Lower leg skin (tissue), 4 donors: ENCODE measurements at regions not wholly inside any gene's neighbourhood (a gene's known extent, or its start where the extent isn't known, plus 50 kb on each side); places are given as distances from the start of the nearest gene placed in this dataset.
"Not testable (repeated sequence)": the region's sequence is repeated elsewhere in the genome, so short reads cannot be mapped to it uniquely, and the experiment has no call there.

Source experiments
- DNase-seq, 2 donors: peaks; one replicate each; pipeline ENCODE4 v3.0.0-alpha.2; 2019; ENCODE audit warnings: low spot score in 2 of 2
- H3K4me3 ChIP-seq: fragments of 200-600 bp; sonication (generic); 2 replicates; pipeline ENCODE4 v1.5.1; 2017; ENCODE audit warnings: mild to moderate bottlenecking, low read depth; ENCODE audit not compliant: poor library complexity, severe bottlenecking
- POLR2A ChIP-seq, 2 donors: fragments of 450-650 bp; IDR thresholded peaks; one replicate each; pipeline ENCODE4 v1.6.1; 2016 to 2017; ENCODE audit warnings: antibody characterized with exemption in 2 of 2, mild to moderate bottlenecking in 1 of 2, moderate library complexity in 1 of 2
- WGBS, 2 donors: methylation state at CpG; one replicate each; pipeline ENCODE4 v1.1.5; 2018; 5-methylcytosine and 5-hydroxymethylcytosine counted together
- intact Hi-C: fragments of 100-400 bp; cut with DNase I; formaldehyde crosslinking; loops from one replicate; pipeline ENCODE4 v1.15.0; 2023; ENCODE audit warnings: low total_unique reads
- TF ChIP-seq, protein P1 (sequence below), 3 donors: fragments of 450-650 bp; IDR thresholded peaks; one replicate each; pipeline ENCODE4 v1.5.1; 2016; ENCODE audit warnings: antibody characterized with exemption in 3 of 3, mild to moderate bottlenecking in 3 of 3, moderate library complexity in 2 of 3

DNA sequence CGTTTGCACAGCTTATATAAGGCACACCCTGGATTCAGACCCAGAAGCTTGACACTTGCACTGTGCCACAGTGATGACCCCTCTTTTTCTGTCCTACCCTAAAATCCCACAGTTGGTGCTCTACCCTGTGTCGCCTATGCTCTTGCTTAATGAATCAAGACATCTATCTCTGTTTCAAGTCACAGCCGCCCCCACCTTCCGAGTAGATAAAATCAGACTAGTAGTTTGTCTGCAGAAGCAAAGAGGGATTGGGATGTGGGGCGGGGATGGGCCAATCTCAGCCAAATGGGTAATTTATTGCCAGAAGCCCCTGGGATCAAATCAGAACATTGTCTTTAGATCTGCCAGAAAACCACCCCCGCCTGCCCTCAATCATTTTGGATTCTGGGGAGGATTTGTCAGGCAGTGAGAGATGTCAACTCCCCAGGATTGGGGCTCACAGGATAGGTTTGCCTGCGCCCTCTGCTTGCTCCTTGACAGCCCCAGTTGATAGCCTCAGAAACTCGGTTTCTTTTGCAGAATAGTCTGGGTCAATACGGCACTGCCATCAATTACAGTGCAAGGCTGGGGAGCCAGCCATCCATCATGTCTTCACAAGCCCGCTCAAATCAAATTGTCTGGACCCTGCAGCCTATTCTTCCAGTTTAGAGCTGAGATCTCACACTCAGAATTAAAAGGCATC, 520.8 kb downstream of the GRIN2A start:
- TF ChIP-seq POLR2A (IDR thresholded peaks at IDR 0.05): no peak
- TF ChIP-seq, protein P1, sequence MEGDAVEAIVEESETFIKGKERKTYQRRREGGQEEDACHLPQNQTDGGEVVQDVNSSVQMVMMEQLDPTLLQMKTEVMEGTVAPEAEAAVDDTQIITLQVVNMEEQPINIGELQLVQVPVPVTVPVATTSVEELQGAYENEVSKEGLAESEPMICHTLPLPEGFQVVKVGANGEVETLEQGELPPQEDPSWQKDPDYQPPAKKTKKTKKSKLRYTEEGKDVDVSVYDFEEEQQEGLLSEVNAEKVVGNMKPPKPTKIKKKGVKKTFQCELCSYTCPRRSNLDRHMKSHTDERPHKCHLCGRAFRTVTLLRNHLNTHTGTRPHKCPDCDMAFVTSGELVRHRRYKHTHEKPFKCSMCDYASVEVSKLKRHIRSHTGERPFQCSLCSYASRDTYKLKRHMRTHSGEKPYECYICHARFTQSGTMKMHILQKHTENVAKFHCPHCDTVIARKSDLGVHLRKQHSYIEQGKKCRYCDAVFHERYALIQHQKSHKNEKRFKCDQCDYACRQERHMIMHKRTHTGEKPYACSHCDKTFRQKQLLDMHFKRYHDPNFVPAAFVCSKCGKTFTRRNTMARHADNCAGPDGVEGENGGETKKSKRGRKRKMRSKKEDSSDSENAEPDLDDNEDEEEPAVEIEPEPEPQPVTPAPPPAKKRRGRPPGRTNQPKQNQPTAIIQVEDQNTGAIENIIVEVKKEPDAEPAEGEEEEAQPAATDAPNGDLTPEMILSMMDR (IDR thresholded peaks at IDR 0.05): no peak
- no peak for DNase-seq
- 37 to 38% methylated on average over 9 to 10 of the region's 10 CpGs for WGBS, 2 donors
- H3K4me3 ChIP-seq: no peak overlapping the region
- intact Hi-C loops: no loop called here

DNA sequence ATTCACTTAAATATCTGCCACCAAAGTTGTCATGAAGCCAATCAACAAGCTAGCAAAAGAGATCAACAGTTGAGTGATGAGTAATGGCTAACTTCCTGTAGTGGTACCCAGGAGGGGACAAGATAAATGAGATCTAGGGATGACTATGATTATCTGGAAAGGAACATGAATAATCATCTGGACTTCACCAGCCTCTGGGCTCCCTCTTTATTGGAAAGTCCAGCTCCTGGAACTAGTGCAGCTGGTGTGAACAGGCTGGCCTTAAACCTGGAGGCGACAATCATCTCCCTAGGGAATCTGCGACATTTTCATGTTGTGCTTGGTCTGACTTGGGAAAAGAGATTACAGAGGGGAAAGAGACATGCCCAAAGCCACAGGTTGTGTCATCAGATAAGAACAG, 518.6 kb downstream of the GRIN2A start:
- intact Hi-C loops: no loop called here
- no peak overlapping the region for H3K4me3 ChIP-seq
- no peak for TF ChIP-seq POLR2A (IDR thresholded peaks at IDR 0.05)
- TF ChIP-seq, protein P1 (IDR thresholded peaks at IDR 0.05): no peak
- no peak for DNase-seq
- WGBS, 2 donors: 91 to 94% methylated on average over 2 of the region's 2 CpGs

DNA sequence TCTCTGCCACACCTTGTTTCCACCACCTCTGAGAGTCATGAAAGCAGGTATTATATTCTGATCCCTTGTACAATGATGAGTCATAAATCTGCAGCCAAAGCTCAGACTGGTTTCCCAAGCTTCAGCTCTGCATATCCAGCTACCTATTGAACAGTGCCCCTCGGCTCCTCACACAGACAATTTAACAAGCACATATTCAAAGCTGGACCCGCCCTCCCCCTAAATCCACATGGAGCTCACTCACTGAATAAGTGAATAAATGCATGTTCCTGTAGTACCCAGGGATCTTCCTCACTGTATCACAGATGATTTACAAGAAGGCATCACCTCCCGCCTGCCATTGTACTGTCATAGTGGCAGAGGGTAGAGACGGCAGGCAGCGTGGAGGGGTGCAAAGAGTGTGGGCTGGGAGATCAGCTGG, 516.4 kb downstream of the GRIN2A start:
- H3K4me3 ChIP-seq: no peak overlapping the region
- no peak for DNase-seq
- WGBS, 2 donors: 44 to 58% methylated on average over 5 of the region's 5 CpGs
- intact Hi-C loops: no loop called here
- TF ChIP-seq, protein P1 (IDR thresholded peaks at IDR 0.05): no peak
- TF ChIP-seq POLR2A (IDR thresholded peaks at IDR 0.05): no peak

DNA sequence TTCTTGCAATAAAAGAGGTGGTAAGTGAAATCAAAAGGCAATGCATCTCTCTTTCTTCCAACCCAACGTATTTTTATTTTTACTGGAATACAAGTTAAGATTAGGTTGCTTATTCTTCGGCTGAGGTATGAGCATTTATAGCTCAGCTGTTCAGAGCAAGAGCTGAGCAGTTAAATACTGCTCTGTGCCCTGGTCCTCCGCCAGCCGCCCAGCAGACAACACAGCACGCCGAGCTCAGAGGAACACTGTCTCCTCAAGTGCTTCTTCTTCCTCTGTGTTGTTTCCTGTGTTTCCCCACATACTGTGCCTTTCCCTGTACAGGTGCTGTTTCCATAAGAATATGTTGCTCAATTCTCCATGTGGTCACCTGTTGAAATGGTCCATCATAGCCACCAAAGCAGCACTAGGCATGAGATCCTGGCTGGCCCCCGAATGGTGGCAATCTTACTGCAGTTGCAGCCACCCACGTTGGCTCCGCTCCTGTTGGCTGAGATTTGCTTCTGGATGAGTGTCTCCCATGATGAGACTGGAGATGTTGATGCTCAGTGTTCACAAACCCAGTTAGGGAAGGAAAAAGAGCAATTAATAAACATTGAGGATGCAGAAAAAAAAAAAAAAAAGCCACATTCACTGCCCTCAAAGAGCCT, 515.3 kb downstream of the GRIN2A start:
- 62% methylated on average over 9 of the region's 9 CpGs for WGBS, 2 donors
- intact Hi-C loops: no loop called here
- no peak for DNase-seq
- H3K4me3 ChIP-seq: no peak overlapping the region
- TF ChIP-seq, protein P1 (IDR thresholded peaks at IDR 0.05): no peak
- no peak for TF ChIP-seq POLR2A (IDR thresholded peaks at IDR 0.05)

DNA sequence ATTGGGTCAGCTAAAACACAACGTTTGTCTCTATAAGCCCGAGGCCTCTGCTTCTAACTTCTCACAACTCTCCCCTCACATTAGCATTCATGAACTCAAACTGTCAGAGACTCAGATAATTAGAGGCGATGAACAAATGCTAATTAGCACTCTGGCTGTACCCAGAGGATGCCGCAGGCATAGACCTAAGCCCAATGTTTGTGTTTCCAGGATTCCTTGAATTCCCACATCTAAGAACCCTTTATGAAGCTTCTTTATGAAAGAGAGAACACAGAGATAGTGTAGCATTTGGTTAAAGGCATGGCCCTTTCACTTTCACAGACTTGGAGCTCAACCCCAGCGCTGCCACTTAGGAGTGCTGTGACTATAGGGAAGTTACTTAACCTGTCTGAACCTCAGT, 512.2 kb downstream of the GRIN2A start:
- whole genome bisulfite sequencing, 2 donors: 30 to 46% methylated on average over 5 of the region's 5 CpGs
- DNase-seq: no peak

DNA sequence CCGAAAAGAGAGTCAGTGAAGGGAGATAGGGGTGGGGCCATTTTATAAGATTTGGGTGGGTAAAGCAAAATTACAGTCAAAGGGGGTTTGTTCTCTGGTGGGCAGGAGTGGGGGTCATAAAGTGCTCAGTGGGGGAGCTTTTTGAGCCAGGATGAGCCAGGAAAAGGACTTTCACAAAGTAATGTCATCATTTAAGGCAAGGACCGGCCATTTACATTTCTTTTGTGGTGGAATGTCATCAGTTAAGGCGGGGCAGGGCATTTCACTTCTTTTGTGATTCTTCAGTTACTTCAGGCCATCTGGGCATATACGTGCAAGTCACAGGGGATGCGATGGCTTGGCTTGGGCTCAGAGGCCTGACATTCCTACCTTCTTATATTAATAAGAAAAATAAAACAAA, 511.6 kb downstream of the GRIN2A start:
- DNase-seq, intact Hi-C loops, H3K4me3 ChIP-seq: not testable (repeated sequence)
- 66 to 73% methylated on average over 5 of the region's 5 CpGs for WGBS, 2 donors

More for the DNA sequence above, 512.2 kb downstream of the GRIN2A start:
- intact Hi-C loops: no loop called here
- TF ChIP-seq, protein P1 (IDR thresholded peaks at IDR 0.05): no peak
- no peak for TF ChIP-seq POLR2A (IDR thresholded peaks at IDR 0.05)
- no peak overlapping the region for H3K4me3 ChIP-seq

DNA sequence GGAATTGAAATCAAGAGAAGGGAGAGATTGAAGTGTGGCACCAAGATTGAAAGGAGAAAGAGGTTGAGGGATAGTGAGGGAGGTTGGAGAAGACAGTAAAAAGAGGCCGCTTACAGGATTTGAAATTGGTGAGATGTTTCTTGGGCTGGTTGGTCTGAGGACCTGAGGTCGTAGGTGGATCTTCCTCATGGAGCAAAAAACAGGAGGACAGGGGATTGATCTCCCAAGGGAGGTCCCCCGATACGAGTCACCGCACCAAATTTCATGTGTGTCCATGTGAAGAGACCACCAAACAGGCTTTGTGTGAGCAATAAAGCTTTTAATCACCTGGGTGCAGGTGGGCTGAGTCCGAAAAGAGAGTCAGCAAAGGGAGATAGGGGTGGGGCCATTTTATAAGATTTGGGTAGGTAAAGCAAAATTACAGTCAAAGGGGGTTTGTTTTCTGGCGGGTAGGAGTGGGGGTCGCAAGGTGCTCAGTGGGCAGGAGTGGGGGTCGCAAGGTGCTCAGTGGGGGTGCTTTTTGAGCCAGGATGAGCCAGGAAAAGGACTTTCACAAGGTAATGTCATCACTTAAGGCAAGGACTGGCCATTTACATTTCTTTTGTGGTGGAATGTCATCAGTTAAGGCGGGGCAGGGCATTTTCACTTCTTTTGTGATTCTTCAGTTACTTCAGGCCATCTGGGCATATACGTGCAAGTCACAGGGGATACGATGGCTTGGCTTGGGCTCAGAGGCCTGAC, 505.5 kb downstream of the GRIN2A start:
- H3K4me3 ChIP-seq, intact Hi-C loops, DNase-seq: not testable (repeated sequence)
- 87 to 91% methylated on average over 12 of the region's 12 CpGs for WGBS, 2 donors
